ENCODE measurements at regions not wholly inside any gene's neighbourhood (a gene's known extent, or its start where the extent isn't known, plus 50 kb on each side); places are given as distances from the start of the nearest gene placed in this dataset.

DNA sequence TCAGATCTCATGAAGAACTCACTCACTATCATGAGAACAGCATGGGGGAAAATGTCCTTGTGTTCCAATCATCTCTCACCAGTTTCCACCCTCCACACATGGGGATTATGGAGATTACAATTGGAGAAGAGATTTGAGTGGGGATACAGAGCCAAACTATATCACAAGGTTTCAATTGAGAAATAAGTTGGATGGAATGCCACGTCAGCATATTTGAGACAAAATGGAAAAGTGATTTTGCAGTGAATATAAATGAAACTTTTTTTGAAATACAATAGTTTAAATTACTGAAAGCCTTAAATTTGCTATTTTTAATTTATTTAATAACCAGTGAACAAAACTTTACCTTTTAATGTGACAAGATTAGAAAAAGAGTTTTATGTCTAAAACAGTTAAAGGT, 494.1 kb downstream of the PRR32 start:
- no peak overlapping the region for H2BK15ac ChIP-seq (ENCODE audit: low read length)
- no peak overlapping the region for H2AK5ac ChIP-seq (ENCODE audit: low read depth, low read length)
- WGBS, 2 donors (ENCODE audit: extremely low coverage in 2 of 2, insufficient read length in 2 of 2, insufficient replicate concordance in 1 of 2), result no CpG with 5 or more reads among the region's 1 CpG
- H3K27me3 ChIP-seq (ENCODE audit: control insufficient read depth in 3 of 3, insufficient read depth in 3 of 3, low read depth in 1 of 3, low read length in 3 of 3), result no peaks in the 10 kb centered on the region
- H3K79me1 ChIP-seq (ENCODE audit: low read depth, low read length), result no peaks in the 10 kb centered on the region
- no peak overlapping the region for H3K23ac ChIP-seq (ENCODE audit: low read depth, low read length, poor library complexity)
- H3K27ac ChIP-seq (replicated peaks; ENCODE audit: low read length), result no peak overlapping the region
- H3K9me3 ChIP-seq (replicated peaks in 1 of 2; ENCODE audit: control insufficient read depth in 2 of 2, insufficient read depth in 1 of 2, low read depth in 1 of 2, low read length in 2 of 2), result no peaks in the 10 kb centered on the region
- no peak overlapping the region for H2BK5ac ChIP-seq (ENCODE audit: low read length)
- DNase-seq (ENCODE audit: low spot score), result no peak
- H2BK120ac ChIP-seq (ENCODE audit: low read depth, low read length), result no peak overlapping the region
- no peak overlapping the region for H4K91ac ChIP-seq (ENCODE audit: low read depth, low read length, poor library complexity)
- H3K9ac ChIP-seq (ENCODE audit: low read depth, low read length, poor library complexity), result no peak overlapping the region
- no peak overlapping the region for H3K18ac ChIP-seq (ENCODE audit: low read length)
- no peak overlapping the region for H2AFZ ChIP-seq (ENCODE audit: low read length)
- no peak overlapping the region for H4K8ac ChIP-seq (ENCODE audit: low read depth, low read length)
- H3K4ac ChIP-seq (ENCODE audit: low read length), result no peak overlapping the region
- H3K4me1 ChIP-seq (ENCODE audit: control insufficient read depth in 2 of 2, insufficient read depth in 1 of 2, low read depth in 1 of 2, low read length in 2 of 2), result no peaks in the 10 kb centered on the region
- no peaks in the 10 kb centered on the region for H3K36me3 ChIP-seq (replicated peaks in 1 of 2; ENCODE audit: control insufficient read depth in 2 of 2, insufficient read depth in 2 of 2, low read length in 2 of 2)
- no peak overlapping the region for H2BK12ac ChIP-seq (ENCODE audit: low read length)
- no peak overlapping the region for H3K4me2 ChIP-seq (ENCODE audit: insufficient read depth, low read length, poor library complexity, severe bottlenecking)
- H3K4me3 ChIP-seq (ENCODE audit: low read length in 2 of 2), result no peak overlapping the region
- H3K14ac ChIP-seq (ENCODE audit: low read length), result no peak overlapping the region

DNA sequence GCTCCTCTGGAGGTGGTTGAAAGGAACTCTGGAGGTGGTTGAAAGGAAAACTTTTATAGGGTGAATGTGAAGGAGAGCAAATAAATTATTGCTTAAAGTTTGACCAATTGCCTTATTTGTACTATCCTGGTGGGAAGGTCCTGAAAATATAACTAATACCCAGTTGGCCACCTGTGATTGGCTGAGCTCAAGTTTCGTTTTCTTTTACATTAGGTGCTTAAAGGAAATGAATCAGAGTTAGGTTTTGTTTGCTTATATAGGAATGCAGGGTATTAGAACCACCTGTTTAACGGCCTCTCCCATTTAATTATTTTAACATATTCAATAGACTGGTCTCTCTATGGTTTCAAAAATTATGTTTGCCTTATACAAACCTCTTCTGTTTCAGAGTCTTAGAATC, 497.6 kb downstream of the PRR32 start:
- Histone ChIP-seq H3K79me1 (ENCODE audit: low read depth, low read length) (no peaks in the 10 kb centered on the region), H3K23ac (ENCODE audit: low read depth, low read length, poor library complexity) (no peak overlapping the region), H3K4me3 (ENCODE audit: low read length in 2 of 2) (no peak overlapping the region), H2BK12ac (ENCODE audit: low read length) (no peak overlapping the region), H3K4me2 (ENCODE audit: insufficient read depth, low read length, poor library complexity, severe bottlenecking) (no peak overlapping the region), H2BK120ac (ENCODE audit: low read depth, low read length) (no peak overlapping the region), H3K14ac (ENCODE audit: low read length) (no peak overlapping the region), H3K36me3 (replicated peaks in 1 of 2; ENCODE audit: control insufficient read depth in 2 of 2, insufficient read depth in 2 of 2, low read length in 2 of 2) (no peaks in the 10 kb centered on the region), H3K9ac (ENCODE audit: low read depth, low read length, poor library complexity) (no peak overlapping the region), H2AK5ac (ENCODE audit: low read depth, low read length) (no peak overlapping the region), H3K27me3 (ENCODE audit: control insufficient read depth in 3 of 3, insufficient read depth in 3 of 3, low read depth in 1 of 3, low read length in 3 of 3) (no peaks in the 10 kb centered on the region), H3K9me3 (replicated peaks in 1 of 2; ENCODE audit: control insufficient read depth in 2 of 2, insufficient read depth in 1 of 2, low read depth in 1 of 2, low read length in 2 of 2) (no peaks in the 10 kb centered on the region), H4K8ac (ENCODE audit: low read depth, low read length) (no peak overlapping the region), H3K18ac (ENCODE audit: low read length) (no peak overlapping the region), H2BK5ac (ENCODE audit: low read length) (no peak overlapping the region), H4K91ac (ENCODE audit: low read depth, low read length, poor library complexity) (no peak overlapping the region), H3K4me1 (ENCODE audit: control insufficient read depth in 2 of 2, insufficient read depth in 1 of 2, low read depth in 1 of 2, low read length in 2 of 2) (no peaks in the 10 kb centered on the region), H2BK15ac (ENCODE audit: low read length) (no peak overlapping the region), H3K4ac (ENCODE audit: low read length) (no peak overlapping the region), H2AFZ (ENCODE audit: low read length) (no peak overlapping the region), H3K27ac (replicated peaks; ENCODE audit: low read length) (no peak overlapping the region)
- no CpG with 5 or more reads among the region's 2 CpGs for WGBS, 2 donors (ENCODE audit: extremely low coverage in 2 of 2, insufficient read length in 2 of 2, insufficient replicate concordance in 1 of 2)
- DNase-seq (ENCODE audit: low spot score), result no peak

DNA sequence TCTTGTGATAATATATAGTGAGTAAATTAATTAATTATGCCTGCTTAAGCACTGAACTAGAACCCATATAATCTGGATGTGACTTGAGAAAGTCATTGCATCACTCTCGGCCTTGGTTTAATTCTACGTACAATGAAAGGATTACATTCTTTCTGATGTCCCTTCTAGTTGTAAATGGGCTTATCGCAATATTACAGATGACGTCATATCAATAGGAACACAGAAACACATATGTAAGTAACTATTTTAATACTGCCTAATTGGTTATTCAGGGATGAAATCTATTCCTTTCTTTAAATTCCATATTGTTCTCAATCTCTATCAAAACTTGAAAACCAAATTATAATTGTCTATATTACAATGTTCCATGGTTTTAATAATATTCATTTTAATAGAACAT, 504.6 kb downstream of the PRR32 start:
- no peaks in the 10 kb centered on the region for H3K79me1 ChIP-seq (ENCODE audit: low read depth, low read length)
- WGBS, 2 donors (ENCODE audit: extremely low coverage in 2 of 2, insufficient read length in 2 of 2, insufficient replicate concordance in 1 of 2), result no CpG with 5 or more reads among the region's 4 CpGs

More for the DNA sequence above, 504.6 kb downstream of the PRR32 start:
- no peak for DNase-seq (ENCODE audit: low spot score)
- no peak overlapping the region for H2AK5ac ChIP-seq (ENCODE audit: low read depth, low read length)
- no peak overlapping the region for H2BK12ac ChIP-seq (ENCODE audit: low read length)
- H3K4me2 ChIP-seq (ENCODE audit: insufficient read depth, low read length, poor library complexity, severe bottlenecking), result no peak overlapping the region
- no peaks in the 10 kb centered on the region for H3K36me3 ChIP-seq (replicated peaks in 1 of 2; ENCODE audit: control insufficient read depth in 2 of 2, insufficient read depth in 2 of 2, low read length in 2 of 2)
- H2AFZ ChIP-seq (ENCODE audit: low read length), result no peak overlapping the region
- no peak overlapping the region for H3K27ac ChIP-seq (replicated peaks; ENCODE audit: low read length)
- H3K4me1 ChIP-seq (ENCODE audit: control insufficient read depth in 2 of 2, insufficient read depth in 1 of 2, low read depth in 1 of 2, low read length in 2 of 2), result no peaks in the 10 kb centered on the region
- H3K14ac ChIP-seq (ENCODE audit: low read length), result no peak overlapping the region
- no peak overlapping the region for H3K4ac ChIP-seq (ENCODE audit: low read length)
- no peaks in the 10 kb centered on the region for H3K9me3 ChIP-seq (replicated peaks in 1 of 2; ENCODE audit: control insufficient read depth in 2 of 2, insufficient read depth in 1 of 2, low read depth in 1 of 2, low read length in 2 of 2)
- H3K9ac ChIP-seq (ENCODE audit: low read depth, low read length, poor library complexity), result no peak overlapping the region
- no peak overlapping the region for H4K91ac ChIP-seq (ENCODE audit: low read depth, low read length, poor library complexity)
- no peak overlapping the region for H2BK5ac ChIP-seq (ENCODE audit: low read length)
- H3K18ac ChIP-seq (ENCODE audit: low read length), result no peak overlapping the region
- H3K27me3 ChIP-seq (ENCODE audit: control insufficient read depth in 3 of 3, insufficient read depth in 3 of 3, low read depth in 1 of 3, low read length in 3 of 3), result no peaks in the 10 kb centered on the region
- no peak overlapping the region for H3K4me3 ChIP-seq (ENCODE audit: low read length in 2 of 2)
- no peak overlapping the region for H2BK120ac ChIP-seq (ENCODE audit: low read depth, low read length)
- no peak overlapping the region for H3K23ac ChIP-seq (ENCODE audit: low read depth, low read length, poor library complexity)
- H4K8ac ChIP-seq (ENCODE audit: low read depth, low read length), result no peak overlapping the region
- H2BK15ac ChIP-seq (ENCODE audit: low read length), result no peak overlapping the region

All from neuronal stem cell (in vitro differentiated cells).